ENCODE measurements at regions not wholly inside any gene's neighbourhood (a gene's known extent, or its start where the extent isn't known, plus 50 kb on each side); places are given as distances from the start of the nearest gene placed in this dataset.

DNA sequence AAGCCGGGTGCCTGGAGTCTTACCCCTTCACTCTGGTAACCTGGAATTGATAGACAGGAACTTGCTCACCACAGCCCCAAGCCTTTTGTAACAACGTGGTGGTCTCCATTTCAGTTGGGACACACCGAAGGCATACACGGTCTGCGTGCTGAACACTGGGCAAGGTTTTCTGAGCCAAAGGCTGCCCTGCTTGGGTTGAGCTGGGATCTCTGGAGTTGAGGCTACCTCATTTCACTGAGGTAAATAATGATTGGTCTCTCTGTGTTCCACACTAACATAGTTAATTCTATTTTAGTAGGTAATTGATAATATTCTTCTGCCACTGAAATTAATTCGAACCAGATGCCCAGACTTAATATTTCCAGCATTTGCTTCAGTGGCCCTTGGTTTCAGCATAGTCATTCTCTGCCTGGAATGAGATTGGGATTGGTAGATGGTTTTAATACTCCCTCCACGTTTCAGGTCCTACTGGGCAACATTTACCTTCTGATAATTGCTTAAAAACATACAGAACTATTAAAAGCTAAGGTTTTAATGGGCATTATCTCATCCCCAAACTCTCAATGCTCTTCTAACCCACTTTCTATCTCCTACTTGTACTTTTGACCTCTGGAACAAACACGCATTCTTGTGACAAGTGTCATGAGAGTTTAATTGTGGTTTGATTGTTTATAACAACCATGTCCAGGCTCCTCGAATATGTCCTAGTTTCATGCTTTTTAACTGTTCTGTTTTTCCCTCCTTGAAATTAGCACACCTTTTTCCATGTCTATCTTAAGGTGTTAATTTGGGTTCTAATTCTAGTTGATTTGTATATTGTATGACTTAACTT is 202.3 kb upstream of the KLF6 start:
- Mint-ChIP-seq H3K36me3 (peaks cover 3% of the 10 kb centered on the region), H3K27me3 (no peaks in the 10 kb centered on the region), H3K9me3 (no peaks in the 10 kb centered on the region), H3K4me1 (peaks cover 6% of the 10 kb centered on the region), H3K4me3 (no peak overlapping the region), H3K27ac (no peak overlapping the region)
- ATAC-seq (ENCODE audit: low read depth) (no peak), DNase-seq (ENCODE audit: low spot score in 2 of 2) (no peak)

DNA sequence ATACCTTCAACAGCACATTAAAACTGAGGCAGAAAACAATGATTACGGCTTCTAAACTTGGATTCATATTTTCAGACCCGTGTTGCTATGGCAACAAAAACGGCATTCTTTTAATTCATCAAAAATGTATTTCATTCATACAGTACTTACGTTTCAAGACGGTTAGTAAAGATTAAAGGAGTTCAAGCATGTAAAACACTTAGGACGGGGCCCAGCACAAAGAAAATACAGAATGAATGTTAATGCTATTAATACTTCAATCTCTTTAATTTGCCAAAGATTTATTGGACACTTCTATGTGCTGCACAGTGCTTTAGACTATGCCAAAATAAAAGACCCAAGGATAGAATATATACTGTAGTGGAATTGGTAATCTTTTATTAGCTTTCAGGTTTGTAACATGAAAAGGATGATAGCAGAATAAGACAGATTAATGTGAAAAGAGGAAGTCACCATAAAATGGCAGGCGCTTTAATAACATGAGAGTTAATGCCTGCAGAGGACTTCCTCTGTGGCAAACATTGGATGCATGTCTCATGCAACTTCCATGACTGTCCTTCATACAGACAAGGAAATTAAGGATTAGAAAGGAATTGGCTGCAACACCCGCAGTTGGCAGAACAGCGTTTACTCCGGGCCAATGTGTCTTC is 201.6 kb upstream of the KLF6 start:
- H3K36me3 Mint-ChIP-seq: peaks cover 3% of the 10 kb centered on the region
- H3K27me3 Mint-ChIP-seq: no peaks in the 10 kb centered on the region
- H3K4me3 Mint-ChIP-seq: no peak overlapping the region
- no peak for DNase-seq (ENCODE audit: low spot score in 2 of 2)
- H3K9me3 Mint-ChIP-seq: no peaks in the 10 kb centered on the region
- ATAC-seq (ENCODE audit: low read depth): no peak
- H3K27ac Mint-ChIP-seq: no peak overlapping the region
- peaks cover 6% of the 10 kb centered on the region for H3K4me1 Mint-ChIP-seq

DNA sequence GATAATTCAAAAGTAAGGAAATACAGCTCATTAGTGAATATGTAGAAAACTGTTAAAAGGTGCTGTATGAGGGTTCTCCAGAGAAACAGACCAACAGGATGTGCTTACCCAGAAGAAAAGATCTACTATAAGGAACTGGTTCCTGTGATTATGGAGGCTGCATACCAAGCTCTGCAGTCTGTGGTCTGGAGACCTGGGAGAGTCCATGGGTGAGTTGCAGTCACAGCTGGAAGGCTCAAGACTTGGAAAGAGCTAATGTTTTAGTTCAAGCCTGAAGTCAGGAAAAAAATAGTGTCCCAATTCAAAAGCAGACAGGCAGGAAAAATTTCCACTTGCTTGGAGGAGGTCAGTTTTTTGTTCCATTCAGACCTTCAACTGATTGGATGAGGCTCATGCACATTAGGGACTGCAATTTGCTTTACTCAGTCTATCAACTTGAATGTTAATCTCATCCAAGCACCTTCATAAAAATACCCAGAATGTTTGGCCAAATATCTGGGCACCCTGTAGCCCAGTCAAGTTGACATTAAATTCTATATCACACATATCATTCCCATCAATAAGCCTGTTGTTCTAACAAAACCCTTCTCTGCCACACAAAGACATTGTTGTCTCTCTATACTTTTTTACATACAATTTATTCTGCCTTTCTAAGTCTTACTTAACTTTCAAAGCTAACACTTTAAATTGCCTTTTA is 197.9 kb upstream of the KLF6 start:
- H3K36me3 Mint-ChIP-seq: peaks cover 3% of the 10 kb centered on the region
- H3K27ac Mint-ChIP-seq: no peak overlapping the region
- DNase-seq (ENCODE audit: low spot score in 2 of 2) (no peak), ATAC-seq (ENCODE audit: low read depth) (no peak)
- H3K27me3 Mint-ChIP-seq: no peaks in the 10 kb centered on the region
- H3K4me1 Mint-ChIP-seq: peaks cover 17% of the 10 kb centered on the region
- H3K4me3 Mint-ChIP-seq: no peak overlapping the region
- no peaks in the 10 kb centered on the region for H3K9me3 Mint-ChIP-seq

DNA sequence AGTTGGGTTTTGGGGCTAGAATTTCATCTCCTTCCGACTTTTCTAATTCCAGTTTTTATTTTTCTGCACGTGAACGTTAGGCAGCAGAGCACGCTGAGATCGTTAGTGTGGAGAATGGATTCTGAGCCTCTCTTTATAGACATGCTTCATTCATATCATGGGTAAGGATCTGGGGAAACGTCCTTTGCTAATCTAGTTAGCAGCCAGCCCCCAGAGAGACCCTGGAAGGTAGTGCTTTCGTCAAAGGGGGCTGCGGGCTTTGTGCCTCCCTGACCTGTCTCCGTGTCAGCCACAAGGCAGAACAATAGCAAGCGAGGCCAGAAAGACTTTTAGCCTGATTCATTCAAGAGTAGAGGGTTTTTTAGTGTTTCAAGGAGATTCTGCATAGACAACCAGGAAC is 196.3 kb upstream of the KLF6 start:
- peaks cover 3% of the 10 kb centered on the region for H3K36me3 Mint-ChIP-seq
- no peak overlapping the region for H3K27ac Mint-ChIP-seq
- no peaks in the 10 kb centered on the region for H3K9me3 Mint-ChIP-seq
- H3K27me3 Mint-ChIP-seq: no peaks in the 10 kb centered on the region
- ATAC-seq (ENCODE audit: low read depth): no peak
- peaks cover 14% of the 10 kb centered on the region for H3K4me1 Mint-ChIP-seq
- no peak for DNase-seq (ENCODE audit: low spot score in 2 of 2)
- no peak overlapping the region for H3K4me3 Mint-ChIP-seq

DNA sequence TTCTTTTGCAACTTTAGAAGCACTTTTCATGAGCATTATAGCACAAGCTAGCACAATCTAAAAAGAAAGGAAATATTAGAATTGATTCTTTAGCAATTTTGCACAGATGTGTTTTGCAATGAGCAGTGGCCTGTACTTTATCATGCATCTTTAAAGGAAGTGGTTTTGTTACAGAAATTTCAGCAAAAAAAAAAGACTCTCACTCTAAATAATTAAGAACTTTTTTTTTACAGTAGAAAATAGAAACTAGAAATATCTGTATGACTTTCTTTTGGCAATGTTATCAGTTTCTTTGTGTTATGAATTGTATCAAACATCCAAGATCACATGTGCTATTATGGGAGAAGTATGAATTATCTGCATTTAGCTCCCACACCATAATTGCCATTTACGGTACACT is 195.7 kb upstream of the KLF6 start:
- no peak for ATAC-seq (ENCODE audit: low read depth)

DNA sequence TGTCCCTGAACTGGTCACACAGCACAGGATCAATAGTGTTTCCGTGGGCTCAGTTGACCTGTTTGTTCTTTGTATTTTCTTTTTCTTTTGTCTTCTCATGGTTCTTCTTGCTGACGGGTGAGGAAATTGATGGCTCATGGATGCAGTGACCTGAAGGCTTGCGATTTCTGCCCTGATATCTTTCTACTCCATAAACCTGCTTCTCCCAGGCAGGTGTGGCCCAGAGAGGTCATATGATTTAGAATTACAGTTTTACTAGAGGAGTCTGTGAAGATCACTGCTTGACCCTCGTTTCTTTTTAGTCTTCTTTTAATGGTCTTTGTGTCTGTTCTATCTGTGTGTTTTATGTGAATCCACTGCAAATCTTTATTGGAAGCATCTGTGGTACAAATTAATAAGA is 195.1 kb upstream of the KLF6 start:
- DNase-seq (ENCODE audit: low spot score in 2 of 2): no peak
- Mint-ChIP-seq H3K36me3 (peaks cover 3% of the 10 kb centered on the region), H3K4me3 (no peak overlapping the region), H3K9me3 (no peaks in the 10 kb centered on the region), H3K27ac (no peak overlapping the region), H3K27me3 (no peaks in the 10 kb centered on the region), H3K4me1 (peaks cover 14% of the 10 kb centered on the region)
- no peak for ATAC-seq (ENCODE audit: low read depth)

More for the DNA sequence above, 195.7 kb upstream of the KLF6 start:
- Mint-ChIP-seq H3K36me3 (peaks cover 3% of the 10 kb centered on the region), H3K9me3 (no peaks in the 10 kb centered on the region), H3K27ac (no peak overlapping the region), H3K4me3 (no peak overlapping the region), H3K27me3 (no peaks in the 10 kb centered on the region), H3K4me1 (peaks cover 14% of the 10 kb centered on the region)
- no peak for DNase-seq (ENCODE audit: low spot score in 2 of 2)

DNA sequence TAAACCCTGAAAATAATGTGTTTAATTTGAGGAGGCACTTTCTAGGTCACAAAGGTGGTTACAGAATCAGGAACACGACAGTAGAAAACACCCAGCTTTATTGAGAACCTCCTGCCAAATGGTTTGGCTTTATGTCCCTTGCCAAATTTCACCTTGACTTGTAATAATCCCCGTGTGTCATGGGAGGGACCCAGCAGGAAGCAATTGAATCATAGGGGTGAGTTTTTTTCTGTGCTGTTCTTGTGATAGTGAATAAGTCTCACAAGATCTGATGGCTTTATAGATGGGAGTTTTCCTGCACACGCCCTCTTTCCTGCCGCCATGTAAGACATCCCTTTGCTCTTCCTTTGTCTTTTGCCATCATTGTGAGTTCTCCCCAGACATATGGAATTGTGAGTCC is 193.8 kb upstream of the KLF6 start:
- peaks cover 3% of the 10 kb centered on the region for H3K36me3 Mint-ChIP-seq
- DNase-seq (ENCODE audit: low spot score in 2 of 2) (no peak), ATAC-seq (ENCODE audit: low read depth) (no peak)
- H3K27ac Mint-ChIP-seq: peak overlapping the region; percentile 7
- H3K4me1 Mint-ChIP-seq: peaks cover 14% of the 10 kb centered on the region
- H3K27me3 Mint-ChIP-seq: no peaks in the 10 kb centered on the region
- no peak overlapping the region for H3K4me3 Mint-ChIP-seq
- H3K9me3 Mint-ChIP-seq: peaks cover 2% of the 10 kb centered on the region

DNA sequence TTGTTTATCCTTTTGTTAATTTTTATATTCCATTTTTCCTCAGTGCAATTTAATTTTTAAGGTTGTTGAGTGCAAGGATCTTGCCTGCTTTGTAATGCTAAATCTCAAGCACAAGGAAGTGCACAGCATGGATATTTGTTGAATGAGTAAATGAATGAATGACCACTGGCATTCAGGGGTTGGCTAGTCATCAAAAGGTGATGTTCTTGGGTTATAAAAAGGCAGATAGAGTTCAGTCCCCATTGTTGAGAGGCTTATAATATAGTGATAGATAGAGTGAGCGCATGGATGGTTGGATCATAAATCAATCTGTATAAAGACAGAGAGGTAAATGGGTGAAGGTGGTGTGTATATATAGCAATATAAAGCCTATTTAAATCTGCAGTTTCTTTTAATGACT is 193.2 kb upstream of the KLF6 start:
- Mint-ChIP-seq H3K4me3 (no peak overlapping the region), H3K4me1 (peaks cover 14% of the 10 kb centered on the region)
- DNase-seq (ENCODE audit: low spot score in 2 of 2): no peak

DNA sequence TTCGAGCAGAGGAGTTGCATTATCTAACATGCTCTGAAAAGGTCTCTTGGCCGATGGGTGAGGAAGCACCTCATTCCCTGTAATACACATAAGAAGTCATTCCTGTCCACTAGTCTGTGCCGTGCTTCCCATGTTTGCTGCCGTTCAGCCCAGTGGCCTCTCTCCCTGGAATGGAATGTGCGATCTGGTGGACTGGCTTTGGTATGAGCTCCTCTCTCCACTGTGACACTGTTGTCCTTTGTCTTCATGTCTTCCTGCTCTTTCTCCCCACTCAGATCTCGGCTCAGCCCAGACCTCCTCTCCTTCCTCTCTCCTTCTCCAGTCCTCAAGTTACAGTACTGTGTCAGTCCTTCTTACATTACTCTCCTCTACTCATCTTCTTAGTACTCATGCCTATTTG is 192.8 kb upstream of the KLF6 start:
- Mint-ChIP-seq H3K4me3 (no peak overlapping the region), H3K9me3 (peaks cover 2% of the 10 kb centered on the region), H3K27me3 (no peaks in the 10 kb centered on the region), H3K4me1 (peaks cover 14% of the 10 kb centered on the region), H3K27ac (no peak overlapping the region), H3K36me3 (peaks cover 2% of the 10 kb centered on the region)
- no peak for DNase-seq (ENCODE audit: low spot score in 2 of 2)
- ATAC-seq (ENCODE audit: low read depth): no peak

More for the DNA sequence above, 193.2 kb upstream of the KLF6 start:
- no peak overlapping the region for H3K27ac Mint-ChIP-seq
- H3K27me3 Mint-ChIP-seq: no peaks in the 10 kb centered on the region
- peaks cover 2% of the 10 kb centered on the region for H3K9me3 Mint-ChIP-seq
- H3K36me3 Mint-ChIP-seq: peaks cover 3% of the 10 kb centered on the region
- ATAC-seq (ENCODE audit: low read depth): no peak

DNA sequence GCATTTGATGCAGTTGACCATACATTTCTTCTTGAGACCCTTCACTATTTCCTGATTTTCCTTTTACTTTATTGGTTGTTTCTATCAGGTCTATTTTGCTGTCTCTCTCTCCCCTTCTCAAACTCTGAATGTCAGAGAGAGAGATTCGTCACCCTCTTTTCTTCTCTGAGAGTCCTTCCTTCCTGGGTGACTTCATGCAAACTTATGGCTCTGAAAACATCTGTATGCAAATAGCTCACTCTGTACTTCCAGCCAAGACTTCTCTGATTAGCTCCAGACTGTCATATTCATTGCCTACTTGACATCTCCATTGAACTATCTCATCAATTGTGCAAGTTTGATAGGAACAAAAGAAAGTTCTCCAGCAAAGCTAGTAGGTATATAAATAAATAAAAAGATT is 191.7 kb upstream of the KLF6 start:
- DNase-seq (ENCODE audit: low spot score in 2 of 2) (no peak), ATAC-seq (ENCODE audit: low read depth) (peak; percentile 88)
- H3K4me1 Mint-ChIP-seq: peaks cover 14% of the 10 kb centered on the region
- H3K27ac Mint-ChIP-seq: no peak overlapping the region
- H3K9me3 Mint-ChIP-seq: peaks cover 2% of the 10 kb centered on the region
- H3K27me3 Mint-ChIP-seq: no peaks in the 10 kb centered on the region
- no peak overlapping the region for H3K4me3 Mint-ChIP-seq
- H3K36me3 Mint-ChIP-seq: no peaks in the 10 kb centered on the region

DNA sequence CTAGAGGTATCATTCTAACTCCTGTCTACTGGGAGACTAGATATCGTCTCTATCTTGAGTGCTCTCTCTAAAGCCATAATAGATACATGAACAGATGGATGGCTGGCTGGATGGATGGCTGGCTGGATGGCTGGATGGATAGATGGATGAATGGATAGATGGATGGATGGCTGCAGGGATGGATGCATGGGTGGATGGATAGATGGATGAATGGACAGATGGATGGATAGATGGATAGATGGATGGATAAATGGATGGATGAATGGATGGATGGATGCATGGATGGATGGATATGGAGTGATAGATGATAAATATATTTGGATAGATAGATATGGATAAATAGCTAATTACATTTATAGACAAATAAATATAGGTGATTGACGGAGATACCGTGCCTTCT is 191.2 kb upstream of the KLF6 start:
- Mint-ChIP-seq H3K4me1 (peaks cover 12% of the 10 kb centered on the region), H3K27ac (no peak overlapping the region), H3K36me3 (no peaks in the 10 kb centered on the region), H3K9me3 (peaks cover 2% of the 10 kb centered on the region), H3K27me3 (no peaks in the 10 kb centered on the region), H3K4me3 (no peak overlapping the region)
- DNase-seq (ENCODE audit: low spot score in 2 of 2): no peak
- ATAC-seq (ENCODE audit: low read depth): no peak

DNA sequence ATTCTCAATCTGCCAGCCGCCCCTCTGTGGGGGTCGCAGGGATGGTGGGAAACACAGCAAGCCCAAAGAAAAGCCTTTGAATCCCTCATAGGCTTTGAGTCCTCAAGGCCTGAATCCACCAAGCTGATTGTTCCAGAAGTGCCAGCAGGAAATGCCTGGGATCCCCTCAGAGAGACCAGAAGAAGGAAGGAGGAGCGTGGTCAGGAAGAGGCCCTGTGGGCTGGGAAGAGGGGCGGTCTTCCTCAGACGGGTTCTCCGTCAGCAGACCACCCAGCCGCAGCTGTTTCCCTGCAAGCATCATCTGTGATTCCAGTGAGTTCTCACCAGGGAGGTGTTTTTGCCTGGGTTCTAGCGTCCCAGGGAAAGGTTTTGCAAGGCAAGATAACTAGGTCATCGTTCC is 190.0 kb upstream of the KLF6 start:
- H3K9me3 Mint-ChIP-seq: peaks cover 2% of the 10 kb centered on the region
- DNase-seq (ENCODE audit: low spot score in 2 of 2) (no peak), ATAC-seq (ENCODE audit: low read depth) (no peak)
- H3K4me3 Mint-ChIP-seq: no peak overlapping the region
- peaks cover 9% of the 10 kb centered on the region for H3K4me1 Mint-ChIP-seq
- H3K27me3 Mint-ChIP-seq: no peaks in the 10 kb centered on the region
- H3K27ac Mint-ChIP-seq: no peak overlapping the region
- no peaks in the 10 kb centered on the region for H3K36me3 Mint-ChIP-seq

DNA sequence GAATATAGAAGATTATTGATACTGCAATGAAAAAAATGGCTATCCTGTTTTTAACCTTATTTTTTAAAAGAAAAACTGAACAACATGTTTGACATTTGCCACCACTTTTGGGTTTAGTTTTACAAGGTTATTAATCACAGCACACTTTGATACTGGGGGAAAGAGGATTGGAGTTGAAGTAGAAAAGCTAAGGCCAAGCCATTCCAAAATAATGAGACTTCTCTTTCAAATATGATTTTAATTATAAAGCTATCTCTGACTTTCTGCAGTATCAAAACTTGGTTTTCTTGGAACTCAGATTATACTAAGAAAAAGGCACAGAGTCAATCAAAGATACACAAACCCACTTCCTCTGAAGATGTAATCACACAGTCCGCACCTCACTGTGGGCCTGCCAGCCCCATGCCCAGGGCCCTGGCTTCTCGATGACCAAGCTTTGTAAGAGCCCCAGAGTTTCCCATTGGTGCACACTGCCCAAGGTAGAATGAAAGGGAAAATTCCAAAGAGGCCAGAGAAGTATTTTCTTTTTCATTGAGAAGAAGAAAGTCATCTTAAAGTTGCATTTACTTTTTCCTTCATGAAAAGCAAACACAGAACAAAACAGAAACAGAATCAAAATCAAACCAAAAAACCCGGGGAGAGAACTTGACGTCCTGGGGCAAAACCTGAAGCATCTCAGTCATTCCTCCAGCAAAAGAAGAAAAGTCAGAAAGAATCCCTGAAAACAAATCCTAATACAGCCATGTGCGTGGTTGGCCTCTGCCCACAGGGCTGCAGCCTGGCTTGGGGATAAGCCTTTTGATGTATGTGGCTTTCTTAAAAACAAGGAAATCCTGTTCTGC is 187.7 kb upstream of the KLF6 start:
- Mint-ChIP-seq H3K4me1 (no peaks in the 10 kb centered on the region), H3K9me3 (peaks cover 2% of the 10 kb centered on the region), H3K4me3 (no peak overlapping the region), H3K27me3 (no peaks in the 10 kb centered on the region), H3K27ac (no peak overlapping the region), H3K36me3 (no peaks in the 10 kb centered on the region)
- no peak for ATAC-seq (ENCODE audit: low read depth)
- no peak for DNase-seq (ENCODE audit: low spot score in 2 of 2)

DNA sequence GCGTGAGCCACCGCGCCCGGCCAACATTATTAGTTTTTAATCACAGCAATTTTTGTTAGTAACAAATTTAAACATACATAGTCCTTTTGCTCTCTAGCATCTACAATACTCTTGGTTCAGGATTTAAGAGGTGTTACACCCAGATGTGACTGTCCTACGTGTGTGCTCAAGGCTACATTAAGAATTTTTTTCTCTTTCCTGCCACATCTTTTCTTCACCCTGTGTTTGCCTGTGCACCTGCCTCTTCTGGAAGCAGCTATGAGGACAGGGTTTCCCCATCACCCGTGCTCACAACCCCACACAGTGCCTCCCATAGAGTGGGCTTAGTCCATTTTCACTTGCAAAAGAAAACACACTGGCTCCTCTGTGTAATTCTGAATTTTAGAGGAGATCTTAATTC is 186.7 kb upstream of the KLF6 start:
- H3K4me1 Mint-ChIP-seq: no peaks in the 10 kb centered on the region
- ATAC-seq (ENCODE audit: low read depth): no peak
- H3K9me3 Mint-ChIP-seq: peaks cover 2% of the 10 kb centered on the region

More for the DNA sequence above, 186.7 kb upstream of the KLF6 start:
- DNase-seq (ENCODE audit: low spot score in 2 of 2): no peak
- no peak overlapping the region for H3K4me3 Mint-ChIP-seq
- H3K27me3 Mint-ChIP-seq: no peaks in the 10 kb centered on the region
- H3K27ac Mint-ChIP-seq: no peak overlapping the region
- H3K36me3 Mint-ChIP-seq: no peaks in the 10 kb centered on the region

Measured in memory B cell (primary cell).